GM23248 (cell line): ENCODE measurements at regions not wholly inside any gene's neighbourhood (a gene's known extent, or its start where the extent isn't known, plus 50 kb on each side); places are given as distances from the start of the nearest gene placed in this dataset.

Experiments
- EZH2 ChIP-seq: fragments of 200-600 bp; sonication (generic); IDR thresholded peaks from 2 replicates; pipeline ENCODE4 v1.6.1; 2018; ENCODE audit warnings: antibody characterized with exemption, mild to moderate bottlenecking; ENCODE audit not compliant: insufficient read depth, poor library complexity, severe bottlenecking
- EZH2phosphoT487 ChIP-seq: fragments of 200-600 bp; sonication (generic); IDR thresholded peaks from 2 replicates; pipeline ENCODE4 v1.6.1; 2018; ENCODE audit warnings: antibody characterized with exemption, moderate library complexity, mild to moderate bottlenecking, low read depth; ENCODE audit not compliant: insufficient read depth

- TF ChIP-seq EZH2phosphoT487 (no peak), EZH2 (no peak)
Observed at GRCh38 chr20:11110535-11110934, 436.7 kb upstream of the JAG1 start.
